ENCODE measurements at regions not wholly inside any gene's neighbourhood (a gene's known extent, or its start where the extent isn't known, plus 50 kb on each side); places are given as distances from the start of the nearest gene placed in this dataset.

GRCh38 chr7:116083796-116084195 lies 53.2 kb upstream of the TFEC start:
- no peaks in the 10 kb centered on the region for H3K27me3 ChIP-seq (ENCODE audit: control insufficient read depth, insufficient read depth, low read length)
- H3K4me1 ChIP-seq (ENCODE audit: control insufficient read depth, insufficient read depth, low read length), result no peaks in the 10 kb centered on the region
- no peak overlapping the region for H3K27ac ChIP-seq (ENCODE audit: low read length)
- H3K36me3 ChIP-seq (ENCODE audit: control insufficient read depth, insufficient read depth, low read length), result no peaks in the 10 kb centered on the region
- no peak overlapping the region for H3K4me3 ChIP-seq (ENCODE audit: low read length)
- 45% methylated on average over 1 of the region's 2 CpGs for WGBS (ENCODE audit: insufficient coverage)
- no peak for DNase-seq
- H3K9me3 ChIP-seq (replicated peaks; ENCODE audit: control insufficient read depth, low read depth, low read length), result no peaks in the 10 kb centered on the region

- Histone ChIP-seq H3K4me3 (ENCODE audit: low read length) (no peak overlapping the region), H3K36me3 (ENCODE audit: control insufficient read depth, insufficient read depth, low read length) (no peaks in the 10 kb centered on the region), H3K4me1 (ENCODE audit: control insufficient read depth, insufficient read depth, low read length) (no peaks in the 10 kb centered on the region), H3K9me3 (replicated peaks; ENCODE audit: control insufficient read depth, low read depth, low read length) (no peaks in the 10 kb centered on the region), H3K27ac (ENCODE audit: low read length) (no peak overlapping the region), H3K27me3 (ENCODE audit: control insufficient read depth, insufficient read depth, low read length) (no peaks in the 10 kb centered on the region)
- WGBS (ENCODE audit: insufficient coverage), result no CpG with 5 or more reads among the region's 3 CpGs
- no peak for DNase-seq
Observed at GRCh38 chr7:116086547-116087045, 56.0 kb upstream of the TFEC start.

- H3K27ac ChIP-seq (ENCODE audit: low read length), result no peak overlapping the region
Observed at GRCh38 chr7:116087291-116087690, 56.7 kb upstream of the TFEC start.

GRCh38 chr7:116087984-116088383 lies 57.4 kb upstream of the TFEC start:
- no peaks in the 10 kb centered on the region for H3K36me3 ChIP-seq (ENCODE audit: control insufficient read depth, insufficient read depth, low read length)

More at GRCh38 chr7:116087291-116087690, 56.7 kb upstream of the TFEC start:
- no peak for DNase-seq
- H3K4me3 ChIP-seq (ENCODE audit: low read length), result no peak overlapping the region
- no peaks in the 10 kb centered on the region for H3K9me3 ChIP-seq (replicated peaks; ENCODE audit: control insufficient read depth, low read depth, low read length)
- H3K4me1 ChIP-seq (ENCODE audit: control insufficient read depth, insufficient read depth, low read length), result no peaks in the 10 kb centered on the region
- no peaks in the 10 kb centered on the region for H3K36me3 ChIP-seq (ENCODE audit: control insufficient read depth, insufficient read depth, low read length)
- H3K27me3 ChIP-seq (ENCODE audit: control insufficient read depth, insufficient read depth, low read length), result no peaks in the 10 kb centered on the region

GRCh38 chr7:116089293-116089692 lies 58.7 kb upstream of the TFEC start:
- H3K4me3 ChIP-seq (ENCODE audit: low read length), result no peak overlapping the region
- H3K9me3 ChIP-seq (replicated peaks; ENCODE audit: control insufficient read depth, low read depth, low read length), result no peaks in the 10 kb centered on the region
- H3K4me1 ChIP-seq (ENCODE audit: control insufficient read depth, insufficient read depth, low read length), result no peaks in the 10 kb centered on the region
- WGBS (ENCODE audit: insufficient coverage), result 80% methylated on average over 1 of the region's 1 CpG
- no peak for DNase-seq
- no peak overlapping the region for H3K27ac ChIP-seq (ENCODE audit: low read length)
- H3K36me3 ChIP-seq (ENCODE audit: control insufficient read depth, insufficient read depth, low read length), result no peaks in the 10 kb centered on the region
- no peaks in the 10 kb centered on the region for H3K27me3 ChIP-seq (ENCODE audit: control insufficient read depth, insufficient read depth, low read length)

More at GRCh38 chr7:116087984-116088383, 57.4 kb upstream of the TFEC start:
- no peaks in the 10 kb centered on the region for H3K4me1 ChIP-seq (ENCODE audit: control insufficient read depth, insufficient read depth, low read length)
- DNase-seq, result no peak
- H3K9me3 ChIP-seq (replicated peaks; ENCODE audit: control insufficient read depth, low read depth, low read length), result no peaks in the 10 kb centered on the region
- 80% methylated on average over 1 of the region's 2 CpGs for WGBS (ENCODE audit: insufficient coverage)
- no peak overlapping the region for H3K4me3 ChIP-seq (ENCODE audit: low read length)
- H3K27ac ChIP-seq (ENCODE audit: low read length), result no peak overlapping the region
- no peaks in the 10 kb centered on the region for H3K27me3 ChIP-seq (ENCODE audit: control insufficient read depth, insufficient read depth, low read length)

- WGBS (ENCODE audit: insufficient coverage), result no CpG with 5 or more reads among the region's 4 CpGs
- no peaks in the 10 kb centered on the region for H3K27me3 ChIP-seq (ENCODE audit: control insufficient read depth, insufficient read depth, low read length)
- no peaks in the 10 kb centered on the region for H3K9me3 ChIP-seq (replicated peaks; ENCODE audit: control insufficient read depth, low read depth, low read length)
- no peaks in the 10 kb centered on the region for H3K4me1 ChIP-seq (ENCODE audit: control insufficient read depth, insufficient read depth, low read length)
- DNase-seq, result no peak
- H3K4me3 ChIP-seq (ENCODE audit: low read length), result no peak overlapping the region
- no peaks in the 10 kb centered on the region for H3K36me3 ChIP-seq (ENCODE audit: control insufficient read depth, insufficient read depth, low read length)
- no peak overlapping the region for H3K27ac ChIP-seq (ENCODE audit: low read length)
Observed at GRCh38 chr7:116093516-116094301, 63.1 kb upstream of the TFEC start.

GRCh38 chr7:116095396-116095795 lies 64.8 kb upstream of the TFEC start:
- Histone ChIP-seq H3K27me3 (ENCODE audit: control insufficient read depth, insufficient read depth, low read length) (no peaks in the 10 kb centered on the region), H3K9me3 (replicated peaks; ENCODE audit: control insufficient read depth, low read depth, low read length) (no peaks in the 10 kb centered on the region), H3K4me1 (ENCODE audit: control insufficient read depth, insufficient read depth, low read length) (no peaks in the 10 kb centered on the region), H3K4me3 (ENCODE audit: low read length) (no peak overlapping the region), H3K27ac (ENCODE audit: low read length) (no peak overlapping the region), H3K36me3 (ENCODE audit: control insufficient read depth, insufficient read depth, low read length) (no peaks in the 10 kb centered on the region)
- 63% methylated on average over 1 of the region's 2 CpGs for WGBS (ENCODE audit: insufficient coverage)
- no peak for DNase-seq

GRCh38 chr7:116097365-116098009 lies 66.9 kb upstream of the TFEC start:
- Histone ChIP-seq H3K9me3 (replicated peaks; ENCODE audit: control insufficient read depth, low read depth, low read length) (no peaks in the 10 kb centered on the region), H3K27ac (ENCODE audit: low read length) (no peak overlapping the region), H3K4me1 (ENCODE audit: control insufficient read depth, insufficient read depth, low read length) (no peaks in the 10 kb centered on the region), H3K36me3 (ENCODE audit: control insufficient read depth, insufficient read depth, low read length) (no peaks in the 10 kb centered on the region), H3K27me3 (ENCODE audit: control insufficient read depth, insufficient read depth, low read length) (no peaks in the 10 kb centered on the region), H3K4me3 (ENCODE audit: low read length) (no peak overlapping the region)
- DNase-seq, result no peak
- no CpG with 5 or more reads among the region's 4 CpGs for WGBS (ENCODE audit: insufficient coverage)

- WGBS (ENCODE audit: insufficient coverage), result no CpG with 5 or more reads among the region's 12 CpGs
- Histone ChIP-seq H3K9me3 (replicated peaks; ENCODE audit: control insufficient read depth, low read depth, low read length) (no peaks in the 10 kb centered on the region), H3K27me3 (ENCODE audit: control insufficient read depth, insufficient read depth, low read length) (no peaks in the 10 kb centered on the region), H3K4me3 (ENCODE audit: low read length) (no peak overlapping the region), H3K27ac (ENCODE audit: low read length) (no peak overlapping the region), H3K4me1 (ENCODE audit: control insufficient read depth, insufficient read depth, low read length) (no peaks in the 10 kb centered on the region), H3K36me3 (ENCODE audit: control insufficient read depth, insufficient read depth, low read length) (no peaks in the 10 kb centered on the region)
- no peak for DNase-seq
Observed at GRCh38 chr7:116098175-116098574, 67.6 kb upstream of the TFEC start.

- Histone ChIP-seq H3K36me3 (ENCODE audit: control insufficient read depth, insufficient read depth, low read length) (no peaks in the 10 kb centered on the region), H3K9me3 (replicated peaks; ENCODE audit: control insufficient read depth, low read depth, low read length) (no peaks in the 10 kb centered on the region), H3K27me3 (ENCODE audit: control insufficient read depth, insufficient read depth, low read length) (no peaks in the 10 kb centered on the region), H3K27ac (ENCODE audit: low read length) (no peak overlapping the region), H3K4me3 (ENCODE audit: low read length) (no peak overlapping the region), H3K4me1 (ENCODE audit: control insufficient read depth, insufficient read depth, low read length) (no peaks in the 10 kb centered on the region)
- DNase-seq, result no peak
- WGBS (ENCODE audit: insufficient coverage), result no CpG with 5 or more reads among the region's 2 CpGs
Observed at GRCh38 chr7:116100626-116101025, 70.1 kb upstream of the TFEC start.

All from muscle of leg (tissue), 3 donors.